IMR-90 (cell line): ENCODE measurements at regions not wholly inside any gene's neighbourhood (a gene's known extent, or its start where the extent isn't known, plus 50 kb on each side); places are given as distances from the start of the nearest gene placed in this dataset.

Source experiments
- CTCF ChIP-seq: conservative IDR thresholded peaks from 2 replicates; pipeline ENCODE4 v1.5.1; 2012; ENCODE audit warnings: mild to moderate bottlenecking, low read depth, low read length, improper control_type of control experiment
- ELK1 ChIP-seq: fragments of 150-350 bp; IDR thresholded peaks from 2 replicates; pipeline ENCODE4 v1.6.1; 2016; ENCODE audit warnings: low read depth, mild to moderate bottlenecking, low read length, moderate library complexity, borderline replicate concordance
- MAFK ChIP-seq: IDR thresholded peaks from 2 replicates; pipeline ENCODE4 v1.6.1; 2012; ENCODE audit warnings: low read depth, low read length, improper control_type of control experiment
- RAD21 ChIP-seq: IDR thresholded peaks from 2 replicates; pipeline ENCODE4 v1.6.1; 2012; ENCODE audit warnings: low read length, improper control_type of control experiment
- SMC3 ChIP-seq: fragments of 150-350 bp; IDR thresholded peaks from 2 replicates; pipeline ENCODE4 v1.6.1; 2016; ENCODE audit warnings: low read depth, mild to moderate bottlenecking, antibody characterized with exemption, low read length, moderate library complexity

- TF ChIP-seq MAFK (no peak), RAD21 (no peak), SMC3 (no peak), CTCF (no peak), ELK1 (no peak)
Measured at GRCh38 chr7:85512790-85513189, 325.9 kb upstream of the SEMA3D start.
